ENCODE measurements at regions not wholly inside any gene's neighbourhood (a gene's known extent, or its start where the extent isn't known, plus 50 kb on each side); places are given as distances from the start of the nearest gene placed in this dataset.

- Histone ChIP-seq H3K4me3 (ENCODE audit: low read length) (no peak overlapping the region), H3K27ac (ENCODE audit: low read length) (no peak overlapping the region), H3K4me1 (ENCODE audit: low read length) (peaks cover 18% of the 10 kb centered on the region), H3K9me3 (replicated peaks; ENCODE audit: insufficient read depth, low read length) (no peaks in the 10 kb centered on the region), H3K27me3 (replicated peaks; ENCODE audit: insufficient read depth, low read length) (no peaks in the 10 kb centered on the region), H3K4me2 (ENCODE audit: low read depth, low read length) (no peak overlapping the region), H3K9me2 (replicated peaks; ENCODE audit: insufficient read depth, low read length) (no peaks in the 10 kb centered on the region), H3K79me2 (ENCODE audit: low read length) (no peaks in the 10 kb centered on the region), H3K9ac (ENCODE audit: low read length) (no peak overlapping the region), H3F3A (ENCODE audit: insufficient read depth, low read length) (0 out of 2 replicates have a peak, but pooled peaks cover 4% of the 10 kb centered on the region), H4K20me1 (ENCODE audit: insufficient read depth, low read length) (no peaks in the 10 kb centered on the region), H2AFZ (ENCODE audit: low read length) (no peak overlapping the region), H3K36me3 (replicated peaks; ENCODE audit: insufficient read depth, low read length) (no peaks in the 10 kb centered on the region)
- TF ChIP-seq CTCF (IDR thresholded peaks at IDR 0.05; ENCODE audit: low read length) (no peak), EZH2phosphoT487 (IDR thresholded peaks at IDR 0.05; ENCODE audit: low read length) (no peak), EZH2 (optimal IDR thresholded peaks at IDR 0.05; ENCODE audit: low read depth, low read length) (no peak)
- no peak for DNase-seq
These were observed 151.3 kb downstream of the MAF start for GRCh38 chr16:79449067-79449769.

DNA sequence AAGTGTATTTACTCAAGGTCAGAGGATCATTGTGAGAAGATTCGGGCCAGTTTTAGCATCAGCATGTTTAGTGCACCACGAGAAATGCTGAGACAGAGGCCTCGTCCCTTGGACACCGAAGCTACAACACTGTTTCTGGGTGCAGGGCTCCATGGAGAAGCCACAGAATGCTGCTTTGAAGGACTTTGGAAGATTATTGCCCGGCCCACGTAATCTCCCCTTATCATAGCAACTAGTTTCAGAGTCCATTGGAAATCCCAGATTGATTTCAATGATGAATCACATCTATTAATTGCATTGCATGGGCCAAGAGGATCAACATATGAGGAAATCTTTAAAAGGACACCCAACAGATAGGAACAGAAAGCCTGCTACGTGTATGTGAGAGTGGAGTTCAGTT lies 156.0 kb downstream of the MAF start:
- TF ChIP-seq EZH2 (optimal IDR thresholded peaks at IDR 0.05; ENCODE audit: low read depth, low read length): no peak
- TF ChIP-seq CTCF (IDR thresholded peaks at IDR 0.05; ENCODE audit: low read length): no peak
- no peak for TF ChIP-seq EZH2phosphoT487 (IDR thresholded peaks at IDR 0.05; ENCODE audit: low read length)
- Histone ChIP-seq H3F3A (ENCODE audit: insufficient read depth, low read length) (no peaks in the 10 kb centered on the region), H3K79me2 (ENCODE audit: low read length) (no peaks in the 10 kb centered on the region), H2AFZ (ENCODE audit: low read length) (no peak overlapping the region), H3K36me3 (replicated peaks; ENCODE audit: insufficient read depth, low read length) (no peaks in the 10 kb centered on the region), H3K4me1 (ENCODE audit: low read length) (no peaks in the 10 kb centered on the region), H3K4me3 (ENCODE audit: low read length) (no peak overlapping the region), H3K9me2 (replicated peaks; ENCODE audit: insufficient read depth, low read length) (no peaks in the 10 kb centered on the region), H3K9ac (ENCODE audit: low read length) (no peak overlapping the region), H3K27me3 (replicated peaks; ENCODE audit: insufficient read depth, low read length) (no peaks in the 10 kb centered on the region), H3K9me3 (replicated peaks; ENCODE audit: insufficient read depth, low read length) (no peaks in the 10 kb centered on the region), H3K27ac (ENCODE audit: low read length) (no peak overlapping the region), H4K20me1 (ENCODE audit: insufficient read depth, low read length) (no peaks in the 10 kb centered on the region), H3K4me2 (ENCODE audit: low read depth, low read length) (no peak overlapping the region)
- no peak for DNase-seq

DNA sequence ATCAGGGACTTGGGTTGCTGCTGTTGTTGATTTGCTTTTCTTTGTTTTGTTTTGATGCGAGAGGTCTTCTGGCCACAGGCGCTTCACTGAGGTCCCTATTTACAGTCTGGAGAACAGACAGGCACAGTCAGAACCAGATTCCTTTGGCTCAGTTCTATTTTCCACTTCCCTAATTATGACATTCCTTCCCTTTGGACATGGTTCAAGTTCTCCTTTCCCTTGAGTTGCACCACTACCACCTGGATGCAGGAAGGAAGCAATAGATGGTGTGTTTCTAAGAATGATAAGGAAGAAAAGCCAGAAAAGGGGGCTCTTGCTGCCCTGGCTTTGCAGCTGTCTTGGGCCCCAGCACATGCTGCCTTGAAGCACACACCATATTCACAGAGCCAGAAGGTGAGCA lies 160.6 kb downstream of the MAF start:
- H3K27ac ChIP-seq (ENCODE audit: low read length): no peak overlapping the region
- no peak for TF ChIP-seq CTCF (IDR thresholded peaks at IDR 0.05; ENCODE audit: low read length)
- TF ChIP-seq EZH2phosphoT487 (IDR thresholded peaks at IDR 0.05; ENCODE audit: low read length): no peak
- no peak for TF ChIP-seq EZH2 (optimal IDR thresholded peaks at IDR 0.05; ENCODE audit: low read depth, low read length)
- no peaks in the 10 kb centered on the region for H3K4me1 ChIP-seq (ENCODE audit: low read length)
- H3F3A ChIP-seq (ENCODE audit: insufficient read depth, low read length): no peaks in the 10 kb centered on the region
- H3K9ac ChIP-seq (ENCODE audit: low read length): no peak overlapping the region
- DNase-seq: no peak
- H3K27me3 ChIP-seq (replicated peaks; ENCODE audit: insufficient read depth, low read length): no peaks in the 10 kb centered on the region
- H3K79me2 ChIP-seq (ENCODE audit: low read length): no peaks in the 10 kb centered on the region
- H3K4me3 ChIP-seq (ENCODE audit: low read length): no peak overlapping the region
- no peaks in the 10 kb centered on the region for H3K36me3 ChIP-seq (replicated peaks; ENCODE audit: insufficient read depth, low read length)
- H3K9me2 ChIP-seq (replicated peaks; ENCODE audit: insufficient read depth, low read length): no peaks in the 10 kb centered on the region
- no peaks in the 10 kb centered on the region for H4K20me1 ChIP-seq (ENCODE audit: insufficient read depth, low read length)
- no peak overlapping the region for H3K4me2 ChIP-seq (ENCODE audit: low read depth, low read length)
- no peak overlapping the region for H2AFZ ChIP-seq (ENCODE audit: low read length)
- no peaks in the 10 kb centered on the region for H3K9me3 ChIP-seq (replicated peaks; ENCODE audit: insufficient read depth, low read length)

Measured in MM.1S (cell line).